Osteoblast (primary cell): ENCODE measurements at regions not wholly inside any gene's neighbourhood (a gene's known extent, or its start where the extent isn't known, plus 50 kb on each side); places are given as distances from the start of the nearest gene placed in this dataset.
"Not testable (repeated sequence)": the region's sequence is repeated elsewhere in the genome, so short reads cannot be mapped to it uniquely, and the experiment has no call there.

Experiments
- DNase-seq: peaks from one replicate; pipeline ENCODE4 v3.0.0; 2011; ENCODE audit warnings: low spot score, mixed read lengths; ENCODE audit not compliant: insufficient read length; ENCODE audit errors: missing footprints
- H2AFZ ChIP-seq: 2 replicates; pipeline ENCODE4 v1.6.0; 2011; ENCODE audit warnings: mild to moderate bottlenecking, low read length
- H3K27ac ChIP-seq: 2 replicates; pipeline ENCODE4 v1.5.1; 2011; ENCODE audit warnings: mild to moderate bottlenecking, low read depth, low read length, moderate library complexity
- H3K27me3 ChIP-seq: 2 replicates; pipeline ENCODE4 v1.6.0; 2012; ENCODE audit warnings: mild to moderate bottlenecking, control low read depth, inconsistent platforms, low read length, moderate library complexity; ENCODE audit not compliant: insufficient read depth
- H3K36me3 ChIP-seq: 2 replicates; pipeline ENCODE4 v1.5.1; 2011; ENCODE audit warnings: mild to moderate bottlenecking, low read length, control low read depth, moderate library complexity; ENCODE audit not compliant: insufficient read depth
- H3K4me1 ChIP-seq: 2 replicates; pipeline ENCODE4 v1.5.1; 2011; ENCODE audit warnings: mild to moderate bottlenecking, low read length, control low read depth, moderate library complexity; ENCODE audit not compliant: insufficient read depth
- H3K4me2 ChIP-seq: 2 replicates; pipeline ENCODE4 v1.6.0; 2011; ENCODE audit warnings: mild to moderate bottlenecking, low read length; ENCODE audit not compliant: insufficient read depth
- H3K4me3 ChIP-seq: fragments of 200-600 bp; sonication (generic); 3 replicates; pipeline ENCODE4 v1.5.1; 2012; ENCODE audit warnings: mild to moderate bottlenecking, low read length, inconsistent platforms; ENCODE audit not compliant: insufficient read depth
- H3K79me2 ChIP-seq: 2 replicates; pipeline ENCODE4 v1.6.0; 2012; ENCODE audit warnings: mild to moderate bottlenecking, low read length, control low read depth, inconsistent platforms; ENCODE audit not compliant: insufficient read depth
- H3K9me3 ChIP-seq: 2 replicates; pipeline ENCODE4 v1.5.1; 2011; ENCODE audit warnings: low read depth, low read length, control low read depth
- H4K20me1 ChIP-seq: 2 replicates; pipeline ENCODE4 v1.6.0; 2012; ENCODE audit warnings: mild to moderate bottlenecking, low read length, control low read depth; ENCODE audit not compliant: insufficient read depth
- TF ChIP-seq, protein P1 (sequence below): IDR thresholded peaks from 2 replicates; pipeline ENCODE4 v1.5.1; 2011; ENCODE audit warnings: mild to moderate bottlenecking, low read depth, low read length, moderate library complexity; ENCODE audit errors: extremely low read depth

DNA sequence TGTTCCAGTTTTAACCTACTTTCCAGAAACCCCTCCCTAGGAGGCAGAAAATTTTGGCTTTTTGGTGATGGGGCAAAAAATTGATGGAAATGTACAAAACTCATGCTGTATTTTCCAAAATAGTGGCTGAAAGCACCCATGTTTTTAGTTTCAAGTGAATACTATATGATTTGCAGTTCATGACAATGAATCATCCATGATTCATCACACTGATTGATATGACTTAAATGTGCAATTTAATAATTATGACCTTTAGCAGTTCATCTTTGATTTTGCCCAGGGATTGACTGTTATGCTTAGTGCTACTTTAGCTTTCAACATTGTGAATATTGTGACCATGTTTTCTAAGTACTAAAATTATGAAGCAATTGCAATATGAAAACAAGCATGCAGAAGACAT, 478.7 kb downstream of the HTR1B start:
- Histone ChIP-seq H3K9me3 (no peaks in the 10 kb centered on the region), H2AFZ (no peak overlapping the region), H3K4me3 (no peak overlapping the region), H3K36me3 (no peaks in the 10 kb centered on the region), H3K27me3 (no peaks in the 10 kb centered on the region), H3K27ac (no peak overlapping the region), H4K20me1 (no peaks in the 10 kb centered on the region), H3K79me2 (no peaks in the 10 kb centered on the region), H3K4me2 (no peak overlapping the region), H3K4me1 (no peaks in the 10 kb centered on the region)
- no peak for DNase-seq
- TF ChIP-seq, protein P1, sequence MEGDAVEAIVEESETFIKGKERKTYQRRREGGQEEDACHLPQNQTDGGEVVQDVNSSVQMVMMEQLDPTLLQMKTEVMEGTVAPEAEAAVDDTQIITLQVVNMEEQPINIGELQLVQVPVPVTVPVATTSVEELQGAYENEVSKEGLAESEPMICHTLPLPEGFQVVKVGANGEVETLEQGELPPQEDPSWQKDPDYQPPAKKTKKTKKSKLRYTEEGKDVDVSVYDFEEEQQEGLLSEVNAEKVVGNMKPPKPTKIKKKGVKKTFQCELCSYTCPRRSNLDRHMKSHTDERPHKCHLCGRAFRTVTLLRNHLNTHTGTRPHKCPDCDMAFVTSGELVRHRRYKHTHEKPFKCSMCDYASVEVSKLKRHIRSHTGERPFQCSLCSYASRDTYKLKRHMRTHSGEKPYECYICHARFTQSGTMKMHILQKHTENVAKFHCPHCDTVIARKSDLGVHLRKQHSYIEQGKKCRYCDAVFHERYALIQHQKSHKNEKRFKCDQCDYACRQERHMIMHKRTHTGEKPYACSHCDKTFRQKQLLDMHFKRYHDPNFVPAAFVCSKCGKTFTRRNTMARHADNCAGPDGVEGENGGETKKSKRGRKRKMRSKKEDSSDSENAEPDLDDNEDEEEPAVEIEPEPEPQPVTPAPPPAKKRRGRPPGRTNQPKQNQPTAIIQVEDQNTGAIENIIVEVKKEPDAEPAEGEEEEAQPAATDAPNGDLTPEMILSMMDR: no peak

DNA sequence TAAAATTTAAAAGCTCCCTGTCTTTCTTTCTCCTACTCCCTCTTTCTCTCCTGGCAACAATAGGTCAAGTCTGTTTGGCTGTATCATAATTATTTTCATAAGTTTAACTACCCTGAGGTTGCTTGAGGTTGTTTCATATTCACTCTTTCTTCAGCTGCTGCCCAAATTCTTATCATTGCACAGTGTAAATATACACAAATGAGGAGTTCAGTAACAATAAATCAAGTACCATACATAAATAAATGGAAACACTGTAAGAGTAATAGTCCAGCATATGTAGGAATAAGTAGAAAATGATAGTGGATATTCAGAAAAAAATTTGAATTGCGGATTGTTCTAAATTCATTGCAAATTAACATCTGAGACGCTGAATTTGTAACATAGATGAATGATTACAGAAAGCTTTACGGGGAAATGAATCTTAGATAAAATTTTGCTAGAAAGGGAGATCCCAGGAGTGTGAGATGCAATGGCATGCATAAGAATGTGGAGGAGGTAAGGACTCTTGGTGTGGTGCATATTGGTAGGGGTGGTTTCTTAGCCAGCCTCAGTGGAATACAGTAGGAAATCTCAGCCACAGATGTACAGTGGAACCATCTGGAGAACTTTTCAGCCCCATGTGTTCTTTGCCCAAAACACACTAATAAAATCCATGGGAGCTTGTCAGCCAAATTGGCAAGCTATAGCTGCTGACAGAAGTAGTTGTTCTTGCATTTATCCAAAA, 480.7 kb downstream of the HTR1B start:
- Histone ChIP-seq H3K9me3 (no peaks in the 10 kb centered on the region), H3K27ac (no peak overlapping the region), H2AFZ (no peak overlapping the region), H3K36me3 (no peaks in the 10 kb centered on the region), H3K79me2 (no peaks in the 10 kb centered on the region), H3K4me2 (no peak overlapping the region), H3K4me3 (no peak overlapping the region), H3K4me1 (no peaks in the 10 kb centered on the region), H4K20me1 (no peaks in the 10 kb centered on the region), H3K27me3 (no peaks in the 10 kb centered on the region)
- DNase-seq: no peak
- TF ChIP-seq, protein P1: no peak

DNA sequence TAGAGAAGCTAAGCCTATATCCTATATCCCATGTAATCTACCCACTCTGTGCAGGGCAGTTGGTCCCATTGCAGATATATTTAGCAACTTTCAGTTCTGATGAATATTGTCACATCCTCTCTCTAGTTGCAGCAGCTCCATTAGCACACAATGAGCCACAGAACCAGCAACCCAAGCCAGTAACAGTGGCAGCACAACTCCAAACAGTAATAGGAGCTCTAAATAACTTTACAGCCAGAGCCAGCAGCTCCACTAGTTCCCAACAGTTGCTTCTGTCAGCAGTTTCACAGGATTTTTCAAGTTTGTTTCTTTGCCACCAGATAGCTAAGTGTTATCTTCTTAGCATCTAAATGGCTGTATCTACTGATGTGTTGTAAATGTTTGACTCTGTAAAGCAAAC, 490.8 kb downstream of the HTR1B start:
- no peak for DNase-seq
- Histone ChIP-seq H3K79me2 (no peaks in the 10 kb centered on the region), H2AFZ (no peak overlapping the region), H4K20me1 (no peaks in the 10 kb centered on the region), H3K27me3 (no peaks in the 10 kb centered on the region), H3K4me2 (no peak overlapping the region), H3K4me1 (no peaks in the 10 kb centered on the region), H3K36me3 (no peaks in the 10 kb centered on the region), H3K9me3 (no peaks in the 10 kb centered on the region), H3K4me3 (no peak overlapping the region), H3K27ac (no peak overlapping the region)
- TF ChIP-seq, protein P1: no peak

DNA sequence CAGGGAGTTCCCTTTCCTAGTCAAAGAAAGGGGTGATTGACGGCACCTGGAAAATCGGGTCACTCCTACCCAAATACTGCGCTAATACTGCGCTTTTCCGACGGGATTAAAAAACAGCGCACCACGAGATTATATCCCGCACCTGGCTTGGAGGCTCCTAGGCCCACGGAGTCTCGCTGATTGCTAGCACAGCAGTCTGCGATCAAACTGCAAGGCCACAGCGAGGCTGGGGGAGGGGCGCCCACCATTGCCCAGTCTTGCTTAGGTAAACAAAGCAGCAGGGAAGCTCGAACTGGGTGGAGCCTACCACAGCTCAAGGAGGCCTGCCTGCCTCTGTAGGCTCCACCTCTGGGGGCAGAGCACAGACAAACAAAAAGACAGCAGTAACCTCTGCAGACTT, 504.1 kb downstream of the HTR1B start:
- H3K27ac ChIP-seq, H2AFZ ChIP-seq, H3K27me3 ChIP-seq, H3K9me3 ChIP-seq, H3K4me3 ChIP-seq, DNase-seq, H4K20me1 ChIP-seq, H3K36me3 ChIP-seq, H3K79me2 ChIP-seq, H3K4me2 ChIP-seq, H3K4me1 ChIP-seq: not testable (repeated sequence)
